ENCODE measurements at regions not wholly inside any gene's neighbourhood (a gene's known extent, or its start where the extent isn't known, plus 50 kb on each side); places are given as distances from the start of the nearest gene placed in this dataset.

GRCh38 chr15:38059665-38060064, 125.2 kb downstream of the TMCO5A start:
- no peak overlapping the region for H3K4me3 ChIP-seq (ENCODE audit: low read depth, low read length)
- no peak for DNase-seq (ENCODE audit: low read depth)
- TF ChIP-seq CTCF (IDR thresholded peaks at IDR 0.05; ENCODE audit: low read depth, low read length) (no peak), POLR2A (IDR thresholded peaks at IDR 0.05; ENCODE audit: extremely low read depth, insufficient read length) (no peak), MAX (IDR thresholded peaks at IDR 0.05; ENCODE audit: low read depth, low read length) (no peak), MYC (IDR thresholded peaks at IDR 0.05; ENCODE audit: low read depth, low read length) (no peak)

- DNase-seq (ENCODE audit: low read depth) = no peak
- no peak overlapping the region for H3K4me3 ChIP-seq (ENCODE audit: low read depth, low read length)
- no peak for TF ChIP-seq MYC (IDR thresholded peaks at IDR 0.05; ENCODE audit: low read depth, low read length)
- TF ChIP-seq MAX (IDR thresholded peaks at IDR 0.05; ENCODE audit: low read depth, low read length) = no peak
- no peak for TF ChIP-seq CTCF (IDR thresholded peaks at IDR 0.05; ENCODE audit: low read depth, low read length)
- no peak for TF ChIP-seq POLR2A (IDR thresholded peaks at IDR 0.05; ENCODE audit: extremely low read depth, insufficient read length)
These were observed 127.6 kb downstream of the TMCO5A start for GRCh38 chr15:38061856-38062649.

GRCh38 chr15:38062696-38063095, 128.3 kb downstream of the TMCO5A start:
- no peak for DNase-seq (ENCODE audit: low read depth)
- TF ChIP-seq MYC (IDR thresholded peaks at IDR 0.05; ENCODE audit: low read depth, low read length) (no peak), POLR2A (IDR thresholded peaks at IDR 0.05; ENCODE audit: extremely low read depth, insufficient read length) (no peak), CTCF (IDR thresholded peaks at IDR 0.05; ENCODE audit: low read depth, low read length) (no peak)
- no peak overlapping the region for H3K4me3 ChIP-seq (ENCODE audit: low read depth, low read length)

- TF ChIP-seq POLR2A (IDR thresholded peaks at IDR 0.05; ENCODE audit: extremely low read depth, insufficient read length) (no peak), MAX (IDR thresholded peaks at IDR 0.05; ENCODE audit: low read depth, low read length) (no peak), CTCF (IDR thresholded peaks at IDR 0.05; ENCODE audit: low read depth, low read length) (no peak), MYC (IDR thresholded peaks at IDR 0.05; ENCODE audit: low read depth, low read length) (no peak)
- DNase-seq (ENCODE audit: low read depth) = no peak
- no peak overlapping the region for H3K4me3 ChIP-seq (ENCODE audit: low read depth, low read length)
These were observed 131.4 kb downstream of the TMCO5A start for GRCh38 chr15:38065721-38066345.

- DNase-seq (ENCODE audit: low read depth) = no peak
- TF ChIP-seq POLR2A (IDR thresholded peaks at IDR 0.05; ENCODE audit: extremely low read depth, insufficient read length) = no peak
These were observed 132.2 kb downstream of the TMCO5A start for GRCh38 chr15:38066612-38067011.

GRCh38 chr15:38068626-38069391, 134.4 kb downstream of the TMCO5A start:
- peak; percentile 79 for DNase-seq (ENCODE audit: low read depth)
- no peak overlapping the region for H3K4me3 ChIP-seq (ENCODE audit: low read depth, low read length)
- no peak for TF ChIP-seq CTCF (IDR thresholded peaks at IDR 0.05; ENCODE audit: low read depth, low read length)
- TF ChIP-seq MAX (IDR thresholded peaks at IDR 0.05; ENCODE audit: low read depth, low read length) = no peak
- no peak for TF ChIP-seq MYC (IDR thresholded peaks at IDR 0.05; ENCODE audit: low read depth, low read length)
- TF ChIP-seq POLR2A (IDR thresholded peaks at IDR 0.05; ENCODE audit: extremely low read depth, insufficient read length) = no peak

More at GRCh38 chr15:38066612-38067011, 132.2 kb downstream of the TMCO5A start:
- H3K4me3 ChIP-seq (ENCODE audit: low read depth, low read length) = no peak overlapping the region

All from NB4 (cell line).